ENCODE measurements at regions not wholly inside any gene's neighbourhood (a gene's known extent, or its start where the extent isn't known, plus 50 kb on each side); places are given as distances from the start of the nearest gene placed in this dataset.

DNA sequence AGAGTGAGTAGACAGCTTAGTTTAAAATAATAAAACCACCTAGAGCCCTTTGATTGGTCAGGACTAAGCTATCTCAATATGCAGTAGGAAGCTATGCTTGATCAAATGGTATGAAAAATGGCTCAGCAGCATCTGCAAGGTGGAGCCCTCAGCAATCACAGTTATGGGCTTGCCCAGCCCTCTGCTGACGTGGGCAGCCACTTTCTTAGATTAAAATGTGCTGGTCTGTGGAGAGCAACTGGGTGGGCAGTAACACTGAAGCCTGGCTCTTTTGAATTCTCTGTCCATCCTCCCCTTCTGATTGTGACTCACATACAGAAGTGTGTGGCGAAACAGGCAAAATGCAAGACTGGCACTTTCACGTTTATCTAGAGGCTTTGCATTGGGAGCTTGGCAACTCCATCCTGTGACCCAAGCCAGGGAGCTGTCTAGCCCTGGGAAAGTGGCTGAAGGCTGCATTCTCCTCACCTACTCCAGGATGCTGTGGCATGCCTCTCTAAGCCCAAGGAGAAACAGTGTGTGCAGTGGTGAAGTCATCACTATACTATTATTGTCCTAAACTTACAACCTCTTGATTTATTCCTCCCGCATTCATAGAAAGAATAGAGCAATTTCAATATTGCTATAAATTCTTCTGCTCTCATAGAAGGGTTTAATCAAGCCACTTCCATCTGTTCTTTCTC lies 61.1 kb downstream of the MED10 start:
- TF ChIP-seq NR2C2 (CRISPR knock-in tag; IDR thresholded peaks at IDR 0.05), result no peak
- TF ChIP-seq, protein P1, sequence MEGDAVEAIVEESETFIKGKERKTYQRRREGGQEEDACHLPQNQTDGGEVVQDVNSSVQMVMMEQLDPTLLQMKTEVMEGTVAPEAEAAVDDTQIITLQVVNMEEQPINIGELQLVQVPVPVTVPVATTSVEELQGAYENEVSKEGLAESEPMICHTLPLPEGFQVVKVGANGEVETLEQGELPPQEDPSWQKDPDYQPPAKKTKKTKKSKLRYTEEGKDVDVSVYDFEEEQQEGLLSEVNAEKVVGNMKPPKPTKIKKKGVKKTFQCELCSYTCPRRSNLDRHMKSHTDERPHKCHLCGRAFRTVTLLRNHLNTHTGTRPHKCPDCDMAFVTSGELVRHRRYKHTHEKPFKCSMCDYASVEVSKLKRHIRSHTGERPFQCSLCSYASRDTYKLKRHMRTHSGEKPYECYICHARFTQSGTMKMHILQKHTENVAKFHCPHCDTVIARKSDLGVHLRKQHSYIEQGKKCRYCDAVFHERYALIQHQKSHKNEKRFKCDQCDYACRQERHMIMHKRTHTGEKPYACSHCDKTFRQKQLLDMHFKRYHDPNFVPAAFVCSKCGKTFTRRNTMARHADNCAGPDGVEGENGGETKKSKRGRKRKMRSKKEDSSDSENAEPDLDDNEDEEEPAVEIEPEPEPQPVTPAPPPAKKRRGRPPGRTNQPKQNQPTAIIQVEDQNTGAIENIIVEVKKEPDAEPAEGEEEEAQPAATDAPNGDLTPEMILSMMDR (IDR thresholded peaks at IDR 0.05), result no peak
- TF ChIP-seq TEAD4 (CRISPR knock-in tag; IDR thresholded peaks at IDR 0.05), result no peak
- TF ChIP-seq, protein P2, sequence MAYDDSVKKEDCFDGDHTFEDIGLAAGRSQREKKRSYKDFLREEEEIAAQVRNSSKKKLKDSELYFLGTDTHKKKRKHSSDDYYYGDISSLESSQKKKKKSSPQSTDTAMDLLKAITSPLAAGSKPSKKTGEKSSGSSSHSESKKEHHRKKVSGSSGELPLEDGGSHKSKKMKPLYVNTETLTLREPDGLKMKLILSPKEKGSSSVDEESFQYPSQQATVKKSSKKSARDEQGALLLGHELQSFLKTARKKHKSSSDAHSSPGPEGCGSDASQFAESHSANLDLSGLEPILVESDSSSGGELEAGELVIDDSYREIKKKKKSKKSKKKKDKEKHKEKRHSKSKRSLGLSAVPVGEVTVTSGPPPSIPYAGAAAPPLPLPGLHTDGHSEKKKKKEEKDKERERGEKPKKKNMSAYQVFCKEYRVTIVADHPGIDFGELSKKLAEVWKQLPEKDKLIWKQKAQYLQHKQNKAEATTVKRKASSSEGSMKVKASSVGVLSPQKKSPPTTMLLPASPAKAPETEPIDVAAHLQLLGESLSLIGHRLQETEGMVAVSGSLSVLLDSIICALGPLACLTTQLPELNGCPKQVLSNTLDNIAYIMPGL (CRISPR knock-in tag; IDR thresholded peaks at IDR 0.05), result no peak
- TF ChIP-seq MYBL2 (CRISPR knock-in tag; IDR thresholded peaks at IDR 0.05), result no peak
- TF ChIP-seq, protein P3, sequence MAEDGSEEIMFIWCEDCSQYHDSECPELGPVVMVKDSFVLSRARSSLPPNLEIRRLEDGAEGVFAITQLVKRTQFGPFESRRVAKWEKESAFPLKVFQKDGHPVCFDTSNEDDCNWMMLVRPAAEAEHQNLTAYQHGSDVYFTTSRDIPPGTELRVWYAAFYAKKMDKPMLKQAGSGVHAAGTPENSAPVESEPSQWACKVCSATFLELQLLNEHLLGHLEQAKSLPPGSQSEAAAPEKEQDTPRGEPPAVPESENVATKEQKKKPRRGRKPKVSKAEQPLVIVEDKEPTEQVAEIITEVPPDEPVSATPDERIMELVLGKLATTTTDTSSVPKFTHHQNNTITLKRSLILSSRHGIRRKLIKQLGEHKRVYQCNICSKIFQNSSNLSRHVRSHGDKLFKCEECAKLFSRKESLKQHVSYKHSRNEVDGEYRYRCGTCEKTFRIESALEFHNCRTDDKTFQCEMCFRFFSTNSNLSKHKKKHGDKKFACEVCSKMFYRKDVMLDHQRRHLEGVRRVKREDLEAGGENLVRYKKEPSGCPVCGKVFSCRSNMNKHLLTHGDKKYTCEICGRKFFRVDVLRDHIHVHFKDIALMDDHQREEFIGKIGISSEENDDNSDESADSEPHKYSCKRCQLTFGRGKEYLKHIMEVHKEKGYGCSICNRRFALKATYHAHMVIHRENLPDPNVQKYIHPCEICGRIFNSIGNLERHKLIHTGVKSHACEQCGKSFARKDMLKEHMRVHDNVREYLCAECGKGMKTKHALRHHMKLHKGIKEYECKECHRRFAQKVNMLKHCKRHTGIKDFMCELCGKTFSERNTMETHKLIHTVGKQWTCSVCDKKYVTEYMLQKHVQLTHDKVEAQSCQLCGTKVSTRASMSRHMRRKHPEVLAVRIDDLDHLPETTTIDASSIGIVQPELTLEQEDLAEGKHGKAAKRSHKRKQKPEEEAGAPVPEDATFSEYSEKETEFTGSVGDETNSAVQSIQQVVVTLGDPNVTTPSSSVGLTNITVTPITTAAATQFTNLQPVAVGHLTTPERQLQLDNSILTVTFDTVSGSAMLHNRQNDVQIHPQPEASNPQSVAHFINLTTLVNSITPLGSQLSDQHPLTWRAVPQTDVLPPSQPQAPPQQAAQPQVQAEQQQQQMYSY (CRISPR knock-in tag; IDR thresholded peaks at IDR 0.05), result no peak
- TF ChIP-seq, protein P4, sequence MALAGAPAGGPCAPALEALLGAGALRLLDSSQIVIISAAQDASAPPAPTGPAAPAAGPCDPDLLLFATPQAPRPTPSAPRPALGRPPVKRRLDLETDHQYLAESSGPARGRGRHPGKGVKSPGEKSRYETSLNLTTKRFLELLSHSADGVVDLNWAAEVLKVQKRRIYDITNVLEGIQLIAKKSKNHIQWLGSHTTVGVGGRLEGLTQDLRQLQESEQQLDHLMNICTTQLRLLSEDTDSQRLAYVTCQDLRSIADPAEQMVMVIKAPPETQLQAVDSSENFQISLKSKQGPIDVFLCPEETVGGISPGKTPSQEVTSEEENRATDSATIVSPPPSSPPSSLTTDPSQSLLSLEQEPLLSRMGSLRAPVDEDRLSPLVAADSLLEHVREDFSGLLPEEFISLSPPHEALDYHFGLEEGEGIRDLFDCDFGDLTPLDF (CRISPR knock-in tag; IDR thresholded peaks at IDR 0.05), result no peak
- no peak for TF ChIP-seq CREB1 (CRISPR knock-in tag; IDR thresholded peaks at IDR 0.05)
- no peak for TF ChIP-seq ATF1 (CRISPR knock-in tag; IDR thresholded peaks at IDR 0.05)
- TF ChIP-seq, protein P5, sequence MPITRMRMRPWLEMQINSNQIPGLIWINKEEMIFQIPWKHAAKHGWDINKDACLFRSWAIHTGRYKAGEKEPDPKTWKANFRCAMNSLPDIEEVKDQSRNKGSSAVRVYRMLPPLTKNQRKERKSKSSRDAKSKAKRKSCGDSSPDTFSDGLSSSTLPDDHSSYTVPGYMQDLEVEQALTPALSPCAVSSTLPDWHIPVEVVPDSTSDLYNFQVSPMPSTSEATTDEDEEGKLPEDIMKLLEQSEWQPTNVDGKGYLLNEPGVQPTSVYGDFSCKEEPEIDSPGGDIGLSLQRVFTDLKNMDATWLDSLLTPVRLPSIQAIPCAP (CRISPR knock-in tag; IDR thresholded peaks at IDR 0.05), result no peak
